ENCODE measurements at regions not wholly inside any gene's neighbourhood (a gene's known extent, or its start where the extent isn't known, plus 50 kb on each side); places are given as distances from the start of the nearest gene placed in this dataset.
"Not testable (repeated sequence)": the region's sequence is repeated elsewhere in the genome, so short reads cannot be mapped to it uniquely, and the experiment has no call there.

GRCh38 chr3:88000853-88001252, 58.0 kb downstream of the CGGBP1 start:
- DNase-seq, result no peak

DNA sequence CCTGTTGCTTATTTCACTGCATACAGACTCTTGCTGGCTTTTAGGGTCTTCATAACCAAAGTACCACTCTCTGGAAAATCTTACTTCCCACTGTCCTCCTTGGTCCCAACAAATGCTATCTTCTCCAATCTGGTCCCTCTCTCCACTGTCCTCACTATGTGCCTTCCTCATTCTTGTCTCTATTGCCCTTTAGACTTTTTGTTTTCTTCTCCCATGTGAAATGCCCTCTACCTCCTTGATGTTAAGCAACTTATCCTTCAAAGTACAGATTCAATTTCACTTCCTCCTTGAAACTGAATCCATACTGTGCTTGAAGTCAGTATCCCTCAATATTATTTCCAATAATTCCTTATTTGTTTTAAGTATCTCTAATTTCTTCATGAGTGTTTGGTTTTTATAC, 60.8 kb downstream of the CGGBP1 start:
- no peak for DNase-seq

- peak; percentile 43 for DNase-seq
Observed at GRCh38 chr3:87997298-87997697, 61.5 kb downstream of the CGGBP1 start.

GRCh38 chr3:87996882-87997281, 61.9 kb downstream of the CGGBP1 start:
- DNase-seq, result no peak

GRCh38 chr3:87993566-87993965, 65.2 kb downstream of the CGGBP1 start:
- DNase-seq, result no peak

DNA sequence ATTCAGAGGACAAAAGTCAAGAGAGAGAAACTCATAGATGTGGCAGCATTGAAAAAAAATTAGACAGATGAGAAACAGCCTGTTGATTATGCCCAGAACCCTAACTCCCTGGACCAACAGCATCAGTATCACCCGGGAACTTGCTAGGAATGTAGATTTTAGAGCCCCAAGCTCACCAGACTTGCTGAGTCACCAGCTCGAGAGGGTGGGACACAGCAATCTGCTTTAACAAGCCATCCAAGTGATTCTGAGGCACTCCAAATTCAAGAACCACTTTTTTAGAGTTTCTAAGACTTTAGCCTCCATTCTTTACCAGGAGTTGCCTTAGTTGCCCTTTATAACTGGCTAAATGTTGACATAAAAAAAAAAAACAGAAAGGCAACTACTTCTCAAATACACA, 70.9 kb downstream of the CGGBP1 start:
- DNase-seq, result no peak

DNA sequence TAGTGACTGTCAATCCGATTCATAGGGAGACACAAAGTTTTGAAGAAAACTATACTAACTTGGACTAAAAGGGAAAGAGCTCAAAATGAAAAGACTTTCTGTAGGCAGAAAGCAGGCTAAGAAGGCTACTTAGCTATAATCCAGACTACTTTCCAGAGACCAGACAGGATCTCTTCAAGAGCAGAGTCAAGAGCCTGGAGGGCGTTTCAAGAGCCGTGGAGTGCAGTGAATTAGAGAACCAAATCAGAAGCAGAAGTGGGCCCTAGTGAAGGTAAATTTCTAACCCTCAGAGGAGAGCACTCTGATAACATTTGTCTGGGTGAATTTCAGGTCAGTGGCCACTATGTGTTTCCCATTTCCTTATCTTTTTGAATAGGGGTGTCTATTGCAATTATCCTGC, 76.4 kb downstream of the CGGBP1 start:
- DNase-seq, result no peak

- no peak for DNase-seq
Observed at GRCh38 chr3:87979527-87979926, 79.3 kb downstream of the CGGBP1 start.

DNA sequence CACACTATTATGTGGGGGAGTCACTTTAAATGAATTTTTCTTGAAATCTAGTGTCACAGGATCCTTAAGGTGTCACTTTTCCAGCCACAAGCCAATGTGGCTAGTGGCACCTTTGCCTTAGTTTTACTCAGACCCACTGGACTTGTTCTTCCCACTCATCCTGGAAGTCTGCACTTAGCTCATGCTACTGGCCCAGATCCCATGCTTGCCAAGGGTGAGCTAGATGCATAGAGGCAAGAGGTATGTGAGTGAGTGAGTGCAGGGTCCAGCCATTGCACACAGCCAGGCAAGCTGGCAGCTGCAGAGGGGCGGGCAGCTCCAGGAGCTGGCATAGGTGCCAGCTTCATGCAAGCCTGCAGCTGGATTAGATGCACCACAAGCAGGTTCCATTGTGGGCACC, 81.0 kb downstream of the CGGBP1 start:
- no peak for DNase-seq

- no peak for DNase-seq
Observed at GRCh38 chr3:87975716-87976115, 83.1 kb downstream of the CGGBP1 start.

DNA sequence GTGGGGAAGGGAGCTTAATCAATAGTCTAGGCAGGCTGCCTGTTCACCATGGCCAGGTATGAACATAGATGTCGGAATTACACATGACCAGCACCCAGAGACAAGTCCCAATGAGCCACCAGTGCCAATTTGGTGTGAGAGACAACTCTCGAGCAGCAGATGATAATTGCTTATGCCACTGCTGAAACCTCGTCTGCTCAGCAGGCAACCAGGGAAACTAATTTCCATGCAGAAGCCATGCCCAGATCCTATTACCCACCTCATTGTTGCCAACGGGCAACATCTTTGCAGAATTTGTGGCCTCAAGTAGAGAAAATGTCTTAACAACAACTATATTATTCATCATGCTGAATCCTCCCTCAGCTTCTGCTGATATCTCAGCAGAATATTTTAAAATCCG, 84.9 kb downstream of the CGGBP1 start:
- DNase-seq, result no peak

- DNase-seq, result no peak
Observed at GRCh38 chr3:87969620-87970019, 89.2 kb downstream of the CGGBP1 start.

- no peak for DNase-seq
Observed at GRCh38 chr3:87968668-87969067, 90.1 kb downstream of the CGGBP1 start.

DNA sequence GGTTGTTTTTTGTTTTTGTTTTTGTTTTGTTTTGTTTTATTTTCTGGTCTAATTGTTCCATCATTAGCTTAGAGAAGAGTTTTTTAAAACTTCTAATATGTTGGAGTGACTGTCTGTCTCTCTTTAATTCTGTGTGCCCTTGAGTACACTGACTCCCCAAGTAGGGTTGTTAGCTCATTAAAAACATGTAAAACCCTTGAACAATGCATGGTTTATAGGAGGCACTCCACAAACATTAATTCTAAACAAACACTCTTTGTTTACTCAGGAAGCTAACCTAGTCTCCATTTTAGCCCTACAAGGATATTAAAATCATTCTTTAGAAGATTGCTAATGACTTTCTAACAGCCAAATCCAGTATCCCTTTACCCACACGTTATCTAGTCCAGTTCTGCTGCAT, 100.5 kb downstream of the CGGBP1 start:
- DNase-seq, result no peak

- no peak for DNase-seq
Observed at GRCh38 chr3:87957575-87957974, 101.2 kb downstream of the CGGBP1 start.

GRCh38 chr3:87949879-87950208, 109.0 kb downstream of the CGGBP1 start:
- DNase-seq, result no peak

GRCh38 chr3:87949189-87949878, 109.5 kb downstream of the CGGBP1 start:
- no peak for DNase-seq

DNA sequence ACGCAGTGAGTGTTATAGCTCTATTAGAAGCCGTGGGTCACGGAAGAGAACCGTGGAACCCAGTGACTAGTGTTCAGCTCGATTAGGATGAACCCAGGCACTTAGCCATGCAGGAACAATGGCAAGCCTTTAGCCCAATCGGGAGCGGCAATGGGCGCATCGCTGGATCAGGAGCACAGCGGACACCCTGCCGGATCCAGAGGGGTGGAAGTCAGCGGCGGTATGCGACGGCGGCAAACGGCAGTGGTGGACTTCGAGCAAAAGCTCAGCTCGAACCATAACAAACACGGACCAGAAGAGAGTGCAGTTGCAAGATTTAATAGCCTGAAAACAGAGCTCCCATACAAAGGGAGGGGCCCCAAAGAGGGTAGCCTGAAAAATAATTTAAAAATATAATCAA, 112.8 kb downstream of the CGGBP1 start:
- not testable (repeated sequence) for DNase-seq

GRCh38 chr3:87942256-87942655, 116.5 kb downstream of the CGGBP1 start:
- not testable (repeated sequence) for DNase-seq

DNA sequence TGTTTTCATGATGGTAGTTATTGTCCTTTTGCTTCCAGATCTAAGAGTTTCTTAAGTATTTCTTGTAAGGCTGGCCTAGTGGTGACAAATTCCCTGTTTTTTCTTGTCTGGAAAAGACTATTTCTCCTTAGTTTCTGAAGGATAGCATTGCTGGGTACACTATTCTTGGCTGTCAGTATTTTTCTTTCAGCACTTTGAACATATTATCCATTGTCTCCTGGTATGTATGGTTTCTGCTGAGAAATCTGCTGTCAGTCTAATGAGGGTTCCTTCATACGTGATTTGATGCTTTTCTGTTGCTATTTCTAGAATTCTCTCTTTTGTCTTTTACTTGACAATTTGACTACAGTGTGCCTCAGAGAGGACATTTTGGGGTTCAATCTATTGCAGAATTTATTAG, 134.3 kb downstream of the CGGBP1 start:
- DNase-seq, result no peak

- DNase-seq, result no peak
Observed at GRCh38 chr3:87920549-87920948, 138.3 kb downstream of the CGGBP1 start.

DNA sequence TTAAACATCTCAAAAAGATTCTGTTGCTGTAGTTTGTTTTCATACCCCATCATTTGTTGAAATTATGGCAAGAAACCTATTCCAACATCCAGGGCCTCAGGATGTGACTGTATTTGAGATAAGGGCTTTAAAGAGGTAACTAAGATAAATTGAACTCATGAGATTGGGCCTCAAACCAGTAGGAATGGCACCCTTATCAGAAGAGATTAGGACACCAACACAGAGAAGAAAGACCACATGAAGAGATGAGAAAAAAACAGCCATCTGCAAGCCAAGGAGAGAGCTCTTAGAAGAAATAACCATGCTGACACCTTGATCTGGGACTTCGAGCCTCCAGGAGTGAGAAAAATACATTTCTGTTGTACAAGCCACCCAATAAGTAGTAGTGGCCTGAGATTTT, 157.7 kb downstream of the CGGBP1 start:
- no peak for DNase-seq

- no peak for DNase-seq
Observed at GRCh38 chr3:87900061-87900460, 158.7 kb downstream of the CGGBP1 start.

DNA sequence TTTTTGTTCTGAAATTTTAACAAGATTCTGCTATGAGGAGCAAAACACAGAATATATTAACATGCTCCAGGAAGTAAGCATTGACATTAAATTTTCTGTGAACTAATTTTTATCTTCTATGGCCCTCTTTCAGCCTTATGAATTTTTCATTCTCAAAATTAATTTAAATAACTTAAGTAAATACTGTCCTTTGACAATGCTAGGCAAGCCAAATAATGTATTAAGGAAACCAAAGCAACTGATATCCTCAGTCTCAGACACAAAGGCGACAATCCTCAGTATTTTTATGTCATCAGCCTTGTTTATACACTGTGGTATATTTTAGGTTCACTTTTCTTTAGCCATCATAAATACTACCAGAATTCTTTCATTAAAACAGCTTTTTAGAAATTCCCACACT, 159.8 kb downstream of the CGGBP1 start:
- no peak for DNase-seq

- DNase-seq, result no peak
Observed at GRCh38 chr3:87895983-87896382, 162.8 kb downstream of the CGGBP1 start.

GRCh38 chr3:87873136-87873535, 185.7 kb downstream of the CGGBP1 start:
- DNase-seq, result no peak
